Stimulated activated CD8-positive, alpha-beta memory T cell treated with anti-CD3 and anti-CD28 coated beads, Interleukin-12 subunit alpha, Interleukin-12 subunit beta, amount 100 ng/mL, for 24 hours (primary cell): ENCODE measurements at regions not wholly inside any gene's neighbourhood (a gene's known extent, or its start where the extent isn't known, plus 50 kb on each side); places are given as distances from the start of the nearest gene placed in this dataset.
"Not testable (repeated sequence)": the region's sequence is repeated elsewhere in the genome, so short reads cannot be mapped to it uniquely, and the experiment has no call there.

ENCODE experiments used
- DNase-seq: peaks from one replicate; pipeline ENCODE4 v3.0.0-alpha.2; 2020; ENCODE audit errors: extremely low read depth

DNA sequence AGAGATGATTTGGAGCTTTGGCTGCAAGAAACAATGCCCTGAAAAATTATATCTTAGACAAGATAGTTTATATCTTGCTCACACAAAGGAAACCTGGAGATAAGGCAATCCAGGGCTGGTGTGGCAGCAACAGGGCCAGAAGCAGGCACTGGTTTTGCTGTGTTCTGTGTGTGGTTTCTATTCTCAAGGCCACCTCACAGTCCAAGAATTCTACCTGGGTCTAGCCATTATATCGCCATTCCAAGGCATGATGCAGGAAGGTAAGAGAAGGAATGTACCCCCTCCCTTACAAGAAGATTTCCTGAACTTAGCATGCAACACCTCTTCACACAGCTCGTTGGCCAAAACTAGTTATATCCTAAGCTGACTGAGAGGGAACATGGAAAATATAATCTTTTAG is 74.5 kb upstream of the MEGF10 start:
- DNase-seq, result no peak

GRCh38 chr5:127216898-127217675 is 73.5 kb upstream of the MEGF10 start:
- DNase-seq, result no peak

DNA sequence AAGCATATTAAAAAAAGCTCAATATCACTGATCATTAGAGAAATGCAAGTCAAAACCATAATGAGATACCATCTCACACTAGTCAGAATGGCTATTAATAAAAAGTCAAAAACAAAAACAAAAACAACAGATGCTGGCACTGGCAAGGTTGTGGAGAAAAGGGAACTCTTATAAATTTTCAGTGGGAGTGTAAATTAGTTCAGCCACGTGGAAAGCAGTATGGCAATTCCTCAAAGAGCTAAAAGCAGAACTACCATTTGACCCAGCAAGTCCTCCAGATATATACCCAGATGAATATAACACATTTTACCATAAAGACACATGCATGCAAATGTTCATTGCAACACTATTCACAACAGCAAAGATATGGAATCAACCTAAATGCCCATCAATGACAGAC is 68.7 kb upstream of the MEGF10 start:
- DNase-seq, result not testable (repeated sequence)

GRCh38 chr5:127222571-127223156 is 67.9 kb upstream of the MEGF10 start:
- DNase-seq, result not testable (repeated sequence)

GRCh38 chr5:127223256-127223974 is 67.2 kb upstream of the MEGF10 start:
- no peak for DNase-seq

DNA sequence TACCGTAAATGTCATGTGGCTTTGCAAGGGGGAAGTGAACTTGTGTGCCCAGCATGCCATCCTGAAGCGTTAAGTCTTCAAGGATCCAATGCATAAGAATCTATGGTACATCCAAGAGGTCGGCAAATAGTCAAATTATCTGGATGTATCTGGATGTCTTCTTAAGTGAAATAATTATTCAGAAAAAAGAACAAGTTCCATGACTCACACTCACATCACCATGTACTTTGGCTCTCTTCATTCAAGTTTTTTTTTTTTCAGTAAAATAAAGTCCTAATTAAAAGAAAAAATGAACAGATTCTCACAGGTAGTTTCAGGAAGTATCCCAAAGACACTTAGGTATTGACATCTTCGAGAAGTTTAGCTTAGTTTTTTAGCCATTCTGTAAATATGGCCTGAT is 62.7 kb upstream of the MEGF10 start:
- no peak for DNase-seq

DNA sequence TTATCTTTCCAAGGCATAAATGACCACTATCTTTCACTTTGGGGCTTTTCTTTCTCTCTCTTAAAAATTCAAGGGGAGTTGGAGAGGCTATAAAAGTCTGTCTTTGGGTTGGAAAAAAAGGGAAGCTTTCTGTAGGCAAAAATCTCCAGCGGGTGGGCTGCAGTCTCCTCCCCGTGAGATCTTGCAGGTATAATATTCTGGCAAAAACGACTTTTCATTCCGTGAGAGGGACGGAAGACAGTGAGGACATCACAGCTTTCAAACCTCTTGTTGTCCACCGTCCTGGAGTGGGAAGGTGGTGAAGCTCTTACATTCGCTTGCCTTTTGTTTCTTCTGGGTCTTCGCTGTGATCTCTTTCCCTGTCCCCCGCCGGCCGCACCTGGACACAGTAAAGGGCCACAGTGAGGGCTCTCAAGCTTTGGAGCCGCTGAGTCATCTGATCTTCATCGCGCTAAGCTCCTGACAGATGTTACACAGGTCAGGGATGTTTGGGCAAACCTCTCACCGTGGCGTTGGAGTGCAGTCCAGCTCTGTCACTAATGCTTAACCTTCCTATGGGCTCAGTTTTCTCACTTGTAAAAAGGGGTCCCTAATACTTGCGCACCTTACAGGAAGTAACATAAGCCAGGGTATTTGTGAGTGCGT is 61.9 kb upstream of the MEGF10 start:
- no peak for DNase-seq

GRCh38 chr5:127229185-127229889 is 61.3 kb upstream of the MEGF10 start:
- peak; percentile 14 for DNase-seq

DNA sequence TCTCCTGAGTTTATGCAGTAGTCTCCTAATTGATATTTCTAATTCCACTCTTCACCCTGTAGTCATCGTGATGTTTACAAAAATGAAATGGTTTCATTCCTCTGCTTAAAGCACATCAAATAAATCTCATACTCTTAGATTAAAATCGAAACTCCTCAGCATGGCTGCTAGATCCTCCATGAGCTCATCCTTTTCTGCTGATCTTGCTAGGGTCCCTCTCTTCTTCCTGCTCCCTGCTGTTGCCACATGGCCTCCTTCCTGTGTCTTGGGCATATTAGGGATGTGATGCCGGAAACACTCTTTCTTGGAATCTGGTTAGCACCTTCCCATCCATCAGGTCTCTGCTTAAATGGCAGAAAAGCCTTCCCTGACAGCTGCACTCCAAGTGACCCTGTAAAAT is 59.5 kb upstream of the MEGF10 start:
- no peak for DNase-seq

- DNase-seq, result no peak
Measured at GRCh38 chr5:127233590-127233989, 57.0 kb upstream of the MEGF10 start.

DNA sequence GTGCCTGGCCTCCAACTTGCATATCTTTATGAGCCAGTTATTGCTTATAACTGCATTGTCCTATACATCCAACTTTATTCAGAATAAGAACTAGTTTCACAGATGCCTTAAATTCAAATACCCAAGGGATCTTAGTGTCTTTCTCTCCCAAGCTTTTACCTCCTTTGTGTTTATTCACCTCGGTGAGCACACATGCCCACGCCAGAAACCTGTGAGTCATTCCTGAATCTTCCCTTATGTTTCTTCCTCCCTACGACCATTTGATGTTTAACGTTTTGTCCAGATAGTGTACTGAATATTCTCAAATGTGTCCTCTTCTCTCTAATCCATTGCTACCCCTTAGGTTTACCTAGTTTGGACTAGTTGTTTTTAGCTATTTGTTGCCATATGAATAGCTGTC is 55.5 kb upstream of the MEGF10 start:
- DNase-seq, result no peak

GRCh38 chr5:127236254-127236653 is 54.3 kb upstream of the MEGF10 start:
- no peak for DNase-seq
